HFF-Myc (cell line): ENCODE measurements at regions not wholly inside any gene's neighbourhood (a gene's known extent, or its start where the extent isn't known, plus 50 kb on each side); places are given as distances from the start of the nearest gene placed in this dataset.

Source experiments
- DNase-seq: peaks from one replicate; pipeline ENCODE4 v3.0.0-alpha.2; 2011; ENCODE audit warnings: low read depth; ENCODE audit errors: extremely low read depth
- H3K4me3 ChIP-seq: replicated peaks from 2 replicates; pipeline ENCODE4 v1.5.1; 2011; ENCODE audit warnings: low read depth, mild to moderate bottlenecking, control low read depth, low read length
- TF ChIP-seq, protein P1 (sequence below): IDR thresholded peaks from 2 replicates; pipeline ENCODE4 v1.5.1; 2012; ENCODE audit warnings: mild to moderate bottlenecking, low read depth, low read length, control low read depth; ENCODE audit errors: missing control alignments

DNA sequence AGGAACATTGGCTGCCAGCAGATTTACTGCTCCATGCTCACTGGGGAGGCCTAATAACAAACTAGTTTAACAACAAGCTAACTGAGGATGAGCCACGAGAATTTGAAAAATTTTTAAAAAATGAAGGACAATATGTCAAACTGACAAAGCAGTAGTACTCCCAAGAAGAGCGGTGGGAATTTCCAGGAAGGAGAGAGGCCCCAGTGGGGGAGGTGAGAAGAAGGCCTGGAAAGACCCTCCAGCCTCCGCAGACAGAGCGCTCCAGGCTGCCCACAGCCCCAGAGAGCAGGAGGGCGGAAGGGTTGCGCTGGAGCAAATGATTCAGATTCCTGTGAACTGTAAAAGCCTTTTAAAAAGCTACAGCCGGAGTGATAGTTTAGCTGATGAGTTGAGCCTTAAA lies 78.5 kb downstream of the SIPA1L2 start:
- no peak for DNase-seq
- H3K4me3 ChIP-seq = no peak overlapping the region
- TF ChIP-seq, protein P1, sequence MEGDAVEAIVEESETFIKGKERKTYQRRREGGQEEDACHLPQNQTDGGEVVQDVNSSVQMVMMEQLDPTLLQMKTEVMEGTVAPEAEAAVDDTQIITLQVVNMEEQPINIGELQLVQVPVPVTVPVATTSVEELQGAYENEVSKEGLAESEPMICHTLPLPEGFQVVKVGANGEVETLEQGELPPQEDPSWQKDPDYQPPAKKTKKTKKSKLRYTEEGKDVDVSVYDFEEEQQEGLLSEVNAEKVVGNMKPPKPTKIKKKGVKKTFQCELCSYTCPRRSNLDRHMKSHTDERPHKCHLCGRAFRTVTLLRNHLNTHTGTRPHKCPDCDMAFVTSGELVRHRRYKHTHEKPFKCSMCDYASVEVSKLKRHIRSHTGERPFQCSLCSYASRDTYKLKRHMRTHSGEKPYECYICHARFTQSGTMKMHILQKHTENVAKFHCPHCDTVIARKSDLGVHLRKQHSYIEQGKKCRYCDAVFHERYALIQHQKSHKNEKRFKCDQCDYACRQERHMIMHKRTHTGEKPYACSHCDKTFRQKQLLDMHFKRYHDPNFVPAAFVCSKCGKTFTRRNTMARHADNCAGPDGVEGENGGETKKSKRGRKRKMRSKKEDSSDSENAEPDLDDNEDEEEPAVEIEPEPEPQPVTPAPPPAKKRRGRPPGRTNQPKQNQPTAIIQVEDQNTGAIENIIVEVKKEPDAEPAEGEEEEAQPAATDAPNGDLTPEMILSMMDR = no peak

DNA sequence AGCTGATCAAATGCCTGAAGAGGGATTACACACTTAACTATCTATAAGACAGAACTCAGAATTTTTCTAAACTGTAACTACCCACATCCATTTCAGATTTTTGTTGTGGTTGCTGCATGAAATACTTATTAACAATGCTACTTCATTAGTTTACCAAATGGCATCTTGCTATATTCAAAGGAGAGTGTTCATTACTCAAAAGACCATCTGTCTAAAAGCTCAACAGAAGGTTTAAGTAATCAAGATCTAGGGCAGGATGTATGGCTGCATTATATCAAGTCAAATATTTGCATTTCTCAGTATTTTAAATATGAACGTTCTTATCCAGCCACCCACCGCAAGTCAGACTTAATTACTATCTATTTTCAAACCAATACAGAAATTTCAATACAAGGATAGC lies 79.9 kb downstream of the SIPA1L2 start:
- TF ChIP-seq, protein P1 = no peak
- DNase-seq = no peak

DNA sequence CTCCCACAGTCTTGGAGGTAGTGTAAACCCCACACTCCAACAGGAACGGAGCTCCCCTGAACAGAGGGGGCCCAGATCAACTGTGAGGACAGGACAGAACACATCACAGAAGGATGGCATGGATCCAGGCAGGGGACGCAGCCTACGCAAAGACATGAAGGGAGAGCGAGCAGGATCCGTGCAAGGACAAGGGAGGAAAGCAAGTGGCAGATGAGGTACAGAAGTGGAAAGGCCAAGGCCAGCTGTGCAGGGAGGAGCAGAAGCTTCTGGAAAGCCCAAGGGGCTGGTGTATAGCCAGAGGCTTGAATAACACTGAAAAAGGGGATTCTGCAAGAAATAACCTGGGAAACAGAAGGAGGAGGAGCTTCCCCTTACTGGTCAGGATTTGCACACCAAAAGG lies 81.2 kb downstream of the SIPA1L2 start:
- H3K4me3 ChIP-seq = no peak overlapping the region
- TF ChIP-seq, protein P1 = no peak
- no peak for DNase-seq

More for the DNA sequence above, 79.9 kb downstream of the SIPA1L2 start:
- H3K4me3 ChIP-seq = no peak overlapping the region

DNA sequence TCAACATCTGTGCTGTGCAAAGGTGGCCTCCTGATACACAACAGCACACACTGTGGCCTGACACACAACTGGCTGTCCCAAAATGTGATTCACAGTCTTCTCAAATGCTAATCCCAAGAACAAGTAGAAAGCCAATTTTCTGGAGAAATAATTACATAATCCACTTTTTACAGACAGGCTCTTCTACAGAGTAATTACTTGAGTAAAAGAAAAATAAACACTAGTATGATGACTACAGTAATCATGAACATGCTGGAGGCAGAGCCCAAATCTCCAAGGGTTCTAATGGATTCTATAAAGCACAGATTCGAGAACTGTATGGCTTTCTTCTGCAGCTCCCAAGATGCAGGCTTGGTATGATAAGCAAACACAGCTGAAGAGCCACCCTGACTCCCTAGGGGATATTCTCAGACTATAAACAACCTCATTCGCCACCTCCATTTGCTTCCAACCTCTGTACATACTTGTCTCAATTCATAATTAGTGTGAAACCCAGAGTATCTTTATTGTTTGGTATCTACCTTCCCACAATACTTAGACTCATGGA lies 81.9 kb downstream of the SIPA1L2 start:
- no peak overlapping the region for H3K4me3 ChIP-seq
- no peak for DNase-seq
- TF ChIP-seq, protein P1 = no peak

DNA sequence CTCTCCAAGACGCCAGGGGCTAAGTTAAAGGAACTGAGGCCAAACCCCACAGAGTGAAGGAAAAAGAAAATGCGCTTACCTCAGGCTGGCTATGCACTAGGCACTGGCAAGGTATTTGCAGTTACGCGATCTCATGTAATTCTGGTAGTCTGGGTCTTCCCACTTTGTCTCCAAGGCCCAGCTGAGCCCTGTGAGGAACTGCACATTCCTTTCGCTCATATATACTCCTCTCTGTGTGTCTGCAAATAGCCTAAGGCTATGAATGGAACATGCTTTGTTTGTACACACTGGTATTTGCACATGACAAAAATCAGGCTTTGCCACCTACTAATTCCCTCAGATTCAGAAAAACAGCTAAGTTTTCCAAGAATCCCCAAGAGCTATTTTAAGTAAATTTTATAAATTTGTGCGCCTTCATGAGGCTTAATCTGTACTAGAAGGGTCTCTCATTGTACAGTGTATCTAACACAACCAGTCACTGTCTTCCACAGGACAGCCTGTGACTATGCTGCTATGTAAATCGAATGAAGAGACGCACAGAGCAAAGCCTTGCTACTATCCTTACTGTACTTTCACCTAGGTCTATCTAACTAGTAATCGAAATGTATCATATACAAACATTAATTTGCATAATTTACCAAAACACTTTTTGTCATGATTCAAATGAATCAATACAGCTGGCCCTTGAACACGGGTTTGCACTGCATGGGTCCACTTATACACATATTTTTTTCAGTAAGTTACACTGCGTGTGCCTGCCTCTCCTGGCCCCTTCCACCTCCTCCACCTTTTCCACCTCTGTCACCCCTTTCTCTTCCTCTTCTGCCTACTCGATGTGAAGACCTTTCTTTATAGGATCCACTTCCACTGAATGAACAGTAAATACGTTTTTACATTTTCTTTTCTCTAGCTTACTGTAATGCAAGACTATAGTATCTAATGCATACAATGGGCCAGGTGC lies 87.0 kb downstream of the SIPA1L2 start:
- H3K4me3 ChIP-seq = no peak overlapping the region
- DNase-seq = no peak
- TF ChIP-seq, protein P1 = no peak

DNA sequence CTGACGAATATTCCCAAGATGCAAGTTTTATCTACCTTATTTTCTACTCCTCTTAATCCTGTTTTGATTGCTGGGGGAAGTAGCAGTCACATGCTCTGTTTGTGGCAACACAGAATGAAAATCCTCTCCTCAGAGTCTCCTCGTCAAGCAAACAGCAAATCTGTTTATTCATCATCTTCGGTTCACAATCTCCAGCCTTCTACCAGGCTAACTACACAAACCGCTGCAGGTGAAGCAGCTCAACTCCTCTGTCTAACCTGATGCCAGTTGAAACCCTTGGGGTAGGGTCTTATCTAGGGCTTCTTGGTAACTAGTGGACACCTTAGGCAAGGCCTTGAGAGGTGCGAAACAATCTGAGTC lies 91.0 kb downstream of the SIPA1L2 start:
- TF ChIP-seq, protein P1 = no peak
- no peak overlapping the region for H3K4me3 ChIP-seq
- DNase-seq = no peak
